ENCODE measurements at regions not wholly inside any gene's neighbourhood (a gene's known extent, or its start where the extent isn't known, plus 50 kb on each side); places are given as distances from the start of the nearest gene placed in this dataset.
A peak's percentile ranks its signal among the peaks of the same experiment; 100 is the strongest.
"Not testable (repeated sequence)": the region's sequence is repeated elsewhere in the genome, so short reads cannot be mapped to it uniquely, and the experiment has no call there.

DNA sequence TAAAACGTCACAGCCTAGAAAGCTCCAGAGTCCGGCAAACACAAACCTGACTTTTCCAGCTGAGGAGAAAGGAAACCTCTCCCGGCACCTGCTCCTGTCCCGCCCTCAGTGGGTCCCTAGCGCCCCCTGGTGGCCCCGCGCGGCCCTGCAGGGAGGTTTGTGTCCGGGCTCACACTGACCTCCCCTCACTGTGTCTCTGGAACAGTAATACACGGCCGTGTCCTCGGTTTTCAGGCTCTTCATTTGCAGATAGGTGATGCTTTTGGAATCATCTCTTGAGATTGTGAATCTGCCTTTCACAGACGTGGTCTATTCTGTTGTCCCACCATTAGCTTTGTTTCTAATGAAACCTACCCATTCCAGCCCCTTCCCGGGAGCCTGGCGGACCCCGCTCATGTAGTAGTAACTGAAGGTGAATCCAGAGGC is 731.2 kb downstream of the TMEM121 start:
- not testable (repeated sequence) for H3K27ac ChIP-seq (ENCODE audit: insufficient read depth, low read length, poor library complexity, severe bottlenecking); H3K4me3 ChIP-seq (ENCODE audit: insufficient read depth, low read depth, low read length, poor library complexity, severe bottlenecking); H3K36me3 ChIP-seq (ENCODE audit: control insufficient read depth, insufficient read depth, low read length); H3K27me3 ChIP-seq (replicated peaks; ENCODE audit: control insufficient read depth, insufficient read depth, low read length, poor library complexity, severe bottlenecking); H3K9me3 ChIP-seq (ENCODE audit: control insufficient read depth, low read length); H3K4me1 ChIP-seq (ENCODE audit: control insufficient read depth, insufficient read depth, low read length, poor library complexity, severe bottlenecking)
- DNase-seq: peak; percentile 36 to 67 (median 43)

DNA sequence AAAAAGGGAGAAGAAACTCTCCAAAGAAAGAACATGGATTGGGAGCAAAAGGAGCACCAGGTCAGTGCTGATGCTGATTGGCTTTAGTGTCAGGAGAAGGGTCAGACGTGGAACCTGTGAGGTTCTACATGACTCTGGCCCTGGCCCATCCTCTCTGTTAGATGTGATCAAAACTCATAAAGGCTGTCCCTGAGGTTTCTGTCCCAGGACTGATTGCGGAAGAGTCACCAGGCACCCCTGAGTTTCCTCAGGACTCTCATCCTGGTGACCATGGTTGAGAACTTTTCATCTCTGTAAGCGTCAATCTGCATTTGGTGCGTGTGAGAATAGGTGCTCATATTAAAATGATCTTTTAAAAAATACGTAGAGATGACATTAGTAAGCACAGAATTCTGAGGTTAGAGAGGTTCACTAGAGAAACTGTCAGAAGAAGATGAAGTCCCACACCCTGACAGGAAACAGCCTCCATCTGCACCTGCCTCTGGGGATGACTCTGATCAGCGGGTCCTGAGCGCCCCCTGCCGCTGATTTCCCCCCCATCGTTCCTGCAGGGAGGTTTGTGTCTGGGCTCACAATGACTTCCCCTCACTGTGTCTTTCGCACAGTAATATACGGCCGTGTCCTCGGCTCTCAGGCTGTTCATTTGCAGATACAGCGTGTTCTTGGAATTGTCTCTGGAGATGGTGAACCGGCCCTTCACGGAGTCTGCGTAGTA is 741.8 kb downstream of the TMEM121 start:
- Histone ChIP-seq H3K9me3 (ENCODE audit: control insufficient read depth, low read length) (no peaks in the 10 kb centered on the region), H3K4me1 (ENCODE audit: control insufficient read depth, insufficient read depth, low read length, poor library complexity, severe bottlenecking) (peaks cover 5% of the 10 kb centered on the region), H3K27me3 (replicated peaks; ENCODE audit: control insufficient read depth, insufficient read depth, low read length, poor library complexity, severe bottlenecking) (peaks cover 4% of the 10 kb centered on the region), H3K36me3 (ENCODE audit: control insufficient read depth, insufficient read depth, low read length) (no peaks in the 10 kb centered on the region), H3K27ac (ENCODE audit: insufficient read depth, low read length, poor library complexity, severe bottlenecking) (no peak overlapping the region), H3K4me3 (ENCODE audit: insufficient read depth, low read depth, low read length, poor library complexity, severe bottlenecking) (no peak overlapping the region)
- DNase-seq: peak; percentile 24 to 40 (median 39)

DNA sequence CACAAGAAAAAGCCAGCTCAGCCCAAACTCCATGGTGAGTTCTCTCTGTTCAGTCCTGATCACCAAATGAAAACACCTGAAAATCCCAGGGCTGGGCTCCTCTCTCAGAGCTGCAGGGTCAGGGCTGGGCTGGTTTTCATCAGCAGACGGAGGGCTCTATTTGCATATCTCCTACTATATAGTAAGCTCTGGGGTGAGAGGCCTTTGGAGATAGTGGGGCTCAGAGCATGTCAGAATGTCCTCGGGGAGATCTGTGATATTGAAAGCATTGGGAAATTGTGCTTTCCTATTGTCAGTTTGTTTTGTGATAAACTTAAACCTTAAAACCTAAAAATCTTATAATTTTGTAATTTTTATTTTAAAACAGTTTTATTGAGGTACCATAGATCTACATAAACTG is 742.6 kb downstream of the TMEM121 start:
- no peaks in the 10 kb centered on the region for H3K36me3 ChIP-seq (ENCODE audit: control insufficient read depth, insufficient read depth, low read length)
- no peaks in the 10 kb centered on the region for H3K9me3 ChIP-seq (ENCODE audit: control insufficient read depth, low read length)
- H3K4me3 ChIP-seq (ENCODE audit: insufficient read depth, low read depth, low read length, poor library complexity, severe bottlenecking): no peak overlapping the region
- H3K27me3 ChIP-seq (replicated peaks; ENCODE audit: control insufficient read depth, insufficient read depth, low read length, poor library complexity, severe bottlenecking): no peaks in the 10 kb centered on the region
- no peak overlapping the region for H3K27ac ChIP-seq (ENCODE audit: insufficient read depth, low read length, poor library complexity, severe bottlenecking)
- DNase-seq: no peak
- H3K4me1 ChIP-seq (ENCODE audit: control insufficient read depth, insufficient read depth, low read length, poor library complexity, severe bottlenecking): peaks cover 5% of the 10 kb centered on the region

DNA sequence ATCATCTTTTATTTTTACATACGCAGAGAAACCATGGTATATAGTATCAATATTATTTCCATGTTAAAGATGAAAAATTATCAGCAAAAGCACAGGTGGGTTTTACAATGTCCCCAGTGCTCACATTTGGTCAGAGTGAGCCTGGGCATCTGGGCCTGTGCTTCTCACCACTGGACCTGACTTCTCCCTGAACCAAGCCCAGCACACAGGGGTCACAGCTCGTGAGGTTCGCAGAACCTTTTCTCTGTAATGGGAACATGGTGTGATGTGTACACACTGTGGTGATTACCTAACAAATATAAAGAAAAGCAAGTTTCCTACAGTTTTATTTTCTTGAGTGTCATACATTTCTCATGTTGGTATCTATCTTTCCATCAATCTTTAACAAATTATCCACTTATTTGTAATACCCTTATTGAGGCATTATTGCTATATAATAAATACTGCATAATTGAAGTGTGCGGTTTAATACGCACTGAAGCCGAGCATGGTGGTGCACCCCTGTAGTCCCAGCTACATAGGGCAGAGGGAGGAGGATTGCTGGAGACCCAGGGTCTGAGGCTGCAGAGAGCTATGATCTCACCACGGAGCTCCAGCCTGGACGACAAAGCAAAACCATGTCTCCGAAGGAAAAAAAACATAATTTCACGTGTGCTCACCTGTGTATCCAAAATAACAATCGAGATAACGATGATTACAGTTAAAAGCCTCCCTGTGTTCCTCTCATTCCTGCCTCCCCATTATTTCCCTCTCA is 743.2 kb downstream of the TMEM121 start:
- H3K4me3 ChIP-seq (ENCODE audit: insufficient read depth, low read depth, low read length, poor library complexity, severe bottlenecking): no peak overlapping the region
- no peaks in the 10 kb centered on the region for H3K27me3 ChIP-seq (replicated peaks; ENCODE audit: control insufficient read depth, insufficient read depth, low read length, poor library complexity, severe bottlenecking)
- DNase-seq: no peak
- H3K36me3 ChIP-seq (ENCODE audit: control insufficient read depth, insufficient read depth, low read length): no peaks in the 10 kb centered on the region
- H3K27ac ChIP-seq (ENCODE audit: insufficient read depth, low read length, poor library complexity, severe bottlenecking): no peak overlapping the region
- H3K9me3 ChIP-seq (ENCODE audit: control insufficient read depth, low read length): no peaks in the 10 kb centered on the region
- peaks cover 5% of the 10 kb centered on the region for H3K4me1 ChIP-seq (ENCODE audit: control insufficient read depth, insufficient read depth, low read length, poor library complexity, severe bottlenecking)

DNA sequence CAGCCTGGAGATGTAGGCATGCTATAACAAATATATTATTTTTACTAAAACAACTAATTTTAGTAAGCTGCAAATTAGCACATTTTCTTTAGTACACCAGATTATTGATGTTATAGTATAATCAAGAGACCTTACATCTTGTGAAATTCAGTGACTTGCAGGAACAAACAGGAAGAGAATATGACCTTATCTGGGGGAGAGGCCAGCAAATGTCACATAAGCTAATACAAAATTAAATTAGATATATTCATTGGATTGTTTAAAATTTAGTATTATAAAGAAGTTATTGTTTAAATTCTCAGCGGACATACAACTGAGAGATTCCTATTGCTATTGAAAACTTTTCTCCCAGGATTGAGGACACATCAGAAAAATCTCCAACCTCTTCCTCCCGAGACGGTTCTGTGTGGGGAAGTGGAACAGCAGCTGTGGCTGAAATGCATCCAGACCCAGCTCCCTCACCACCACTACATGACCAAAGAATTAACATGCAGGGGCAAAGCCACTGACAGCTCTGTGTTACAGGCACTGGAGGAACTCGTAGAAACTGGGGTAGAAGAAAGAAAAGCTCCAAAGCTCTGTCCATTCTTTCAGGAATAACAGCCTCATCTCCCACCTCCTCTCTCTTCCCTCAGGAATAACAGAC is 744.2 kb downstream of the TMEM121 start:
- not testable (repeated sequence) for H3K4me1 ChIP-seq (ENCODE audit: control insufficient read depth, insufficient read depth, low read length, poor library complexity, severe bottlenecking); H3K27me3 ChIP-seq (replicated peaks; ENCODE audit: control insufficient read depth, insufficient read depth, low read length, poor library complexity, severe bottlenecking); H3K9me3 ChIP-seq (ENCODE audit: control insufficient read depth, low read length); DNase-seq; H3K4me3 ChIP-seq (ENCODE audit: insufficient read depth, low read depth, low read length, poor library complexity, severe bottlenecking); H3K36me3 ChIP-seq (ENCODE audit: control insufficient read depth, insufficient read depth, low read length); H3K27ac ChIP-seq (ENCODE audit: insufficient read depth, low read length, poor library complexity, severe bottlenecking)

DNA sequence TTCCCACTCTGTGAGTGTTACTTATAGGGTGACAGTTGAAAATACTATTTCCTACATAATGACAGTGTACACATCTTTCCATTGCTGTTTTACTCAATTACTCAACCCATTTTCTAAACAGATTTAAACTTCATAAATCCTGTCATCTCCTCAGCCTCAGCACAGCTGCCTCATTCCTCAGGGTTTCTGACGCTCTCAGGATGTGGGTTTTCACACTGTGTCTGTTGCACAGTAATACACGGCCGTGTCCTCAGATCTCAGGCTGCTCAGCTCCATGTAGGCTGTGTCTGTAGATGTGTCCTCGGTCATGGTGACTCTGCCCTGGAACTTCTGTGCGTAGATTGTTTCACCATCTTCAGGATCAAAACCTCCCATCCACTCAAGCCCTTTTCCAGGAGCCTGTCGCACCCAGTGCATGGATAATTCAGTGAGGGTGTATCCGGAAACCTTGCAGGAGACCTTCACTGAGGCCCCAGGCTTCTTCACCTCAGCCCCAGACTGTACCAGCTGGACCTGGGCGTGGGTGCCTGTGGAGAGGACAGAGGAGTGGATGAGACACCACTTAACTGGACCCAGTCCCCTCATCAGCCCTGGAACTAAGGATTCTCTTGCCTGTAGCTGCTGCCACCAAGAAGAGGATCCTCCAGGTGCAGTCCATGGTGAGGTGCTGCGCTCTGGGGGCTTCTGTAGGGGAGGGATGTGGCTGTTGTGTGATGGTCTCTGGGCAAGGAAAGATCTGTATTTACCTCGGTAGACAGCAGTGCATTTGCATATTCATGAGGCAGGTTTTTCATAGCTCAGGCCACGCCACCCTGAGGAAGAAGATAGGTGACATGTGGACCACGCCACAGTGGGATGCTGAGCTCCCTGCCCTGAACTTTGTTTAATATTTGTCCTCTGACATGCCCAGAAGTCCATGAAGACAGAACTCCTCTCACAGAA is 750.2 kb downstream of the TMEM121 start:
- Histone ChIP-seq H3K9me3 (ENCODE audit: control insufficient read depth, low read length) (no peaks in the 10 kb centered on the region), H3K36me3 (ENCODE audit: control insufficient read depth, insufficient read depth, low read length) (no peaks in the 10 kb centered on the region), H3K27me3 (replicated peaks; ENCODE audit: control insufficient read depth, insufficient read depth, low read length, poor library complexity, severe bottlenecking) (peaks cover 4% of the 10 kb centered on the region), H3K4me1 (ENCODE audit: control insufficient read depth, insufficient read depth, low read length, poor library complexity, severe bottlenecking) (no peaks in the 10 kb centered on the region), H3K4me3 (ENCODE audit: insufficient read depth, low read depth, low read length, poor library complexity, severe bottlenecking) (no peak overlapping the region), H3K27ac (ENCODE audit: insufficient read depth, low read length, poor library complexity, severe bottlenecking) (no peak overlapping the region)
- DNase-seq: no peak

DNA sequence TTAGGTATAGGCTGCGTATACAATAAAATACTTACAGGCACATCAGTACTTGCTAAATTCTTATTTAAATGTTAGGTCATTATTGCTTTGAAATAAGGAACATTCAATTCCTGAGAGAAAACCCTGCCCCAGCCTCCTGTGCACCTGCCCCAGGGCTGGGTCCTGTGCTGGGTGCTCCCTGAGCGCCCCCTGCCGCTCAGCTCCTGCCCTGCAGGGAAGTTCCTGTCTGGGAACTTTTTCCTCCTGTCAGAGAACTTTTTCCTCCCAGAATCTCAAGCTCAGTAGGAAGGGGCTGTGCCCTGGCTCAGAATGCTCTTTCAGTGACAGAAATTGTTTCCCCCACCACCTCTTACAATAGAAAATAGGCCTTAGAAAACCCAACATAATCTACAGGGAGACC is 751.1 kb downstream of the TMEM121 start:
- H3K4me1 ChIP-seq (ENCODE audit: control insufficient read depth, insufficient read depth, low read length, poor library complexity, severe bottlenecking): no peaks in the 10 kb centered on the region

DNA sequence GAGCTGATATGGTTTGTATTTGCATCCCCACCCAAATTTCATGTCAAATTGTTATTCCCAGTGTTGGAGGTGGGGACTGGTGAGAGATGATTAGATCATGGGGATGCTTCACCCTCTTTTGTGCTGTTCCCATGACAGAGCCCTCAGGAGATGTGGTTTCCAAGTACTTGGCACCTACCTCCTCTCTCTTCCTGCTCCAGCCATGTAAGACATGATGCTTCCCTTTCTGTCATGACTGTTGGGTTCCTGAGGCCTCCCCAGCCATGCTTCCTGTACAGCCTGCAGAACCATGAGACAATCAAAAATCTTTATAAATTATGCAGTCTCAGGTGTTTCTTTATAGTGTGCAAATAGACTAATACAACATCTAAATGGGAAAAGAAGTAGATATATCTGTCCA is 754.5 kb downstream of the TMEM121 start:
- H3K36me3 ChIP-seq (ENCODE audit: control insufficient read depth, insufficient read depth, low read length): no peaks in the 10 kb centered on the region
- H3K27me3 ChIP-seq (replicated peaks; ENCODE audit: control insufficient read depth, insufficient read depth, low read length, poor library complexity, severe bottlenecking): peaks cover 4% of the 10 kb centered on the region
- H3K4me1 ChIP-seq (ENCODE audit: control insufficient read depth, insufficient read depth, low read length, poor library complexity, severe bottlenecking): no peaks in the 10 kb centered on the region
- no peak overlapping the region for H3K27ac ChIP-seq (ENCODE audit: insufficient read depth, low read length, poor library complexity, severe bottlenecking)
- no peak for DNase-seq
- no peaks in the 10 kb centered on the region for H3K9me3 ChIP-seq (ENCODE audit: control insufficient read depth, low read length)
- no peak overlapping the region for H3K4me3 ChIP-seq (ENCODE audit: insufficient read depth, low read depth, low read length, poor library complexity, severe bottlenecking)

More for the DNA sequence above, 751.1 kb downstream of the TMEM121 start:
- no peaks in the 10 kb centered on the region for H3K36me3 ChIP-seq (ENCODE audit: control insufficient read depth, insufficient read depth, low read length)
- H3K27me3 ChIP-seq (replicated peaks; ENCODE audit: control insufficient read depth, insufficient read depth, low read length, poor library complexity, severe bottlenecking): peaks cover 4% of the 10 kb centered on the region
- H3K27ac ChIP-seq (ENCODE audit: insufficient read depth, low read length, poor library complexity, severe bottlenecking): no peak overlapping the region
- DNase-seq: no peak
- no peak overlapping the region for H3K4me3 ChIP-seq (ENCODE audit: insufficient read depth, low read depth, low read length, poor library complexity, severe bottlenecking)
- H3K9me3 ChIP-seq (ENCODE audit: control insufficient read depth, low read length): no peaks in the 10 kb centered on the region

DNA sequence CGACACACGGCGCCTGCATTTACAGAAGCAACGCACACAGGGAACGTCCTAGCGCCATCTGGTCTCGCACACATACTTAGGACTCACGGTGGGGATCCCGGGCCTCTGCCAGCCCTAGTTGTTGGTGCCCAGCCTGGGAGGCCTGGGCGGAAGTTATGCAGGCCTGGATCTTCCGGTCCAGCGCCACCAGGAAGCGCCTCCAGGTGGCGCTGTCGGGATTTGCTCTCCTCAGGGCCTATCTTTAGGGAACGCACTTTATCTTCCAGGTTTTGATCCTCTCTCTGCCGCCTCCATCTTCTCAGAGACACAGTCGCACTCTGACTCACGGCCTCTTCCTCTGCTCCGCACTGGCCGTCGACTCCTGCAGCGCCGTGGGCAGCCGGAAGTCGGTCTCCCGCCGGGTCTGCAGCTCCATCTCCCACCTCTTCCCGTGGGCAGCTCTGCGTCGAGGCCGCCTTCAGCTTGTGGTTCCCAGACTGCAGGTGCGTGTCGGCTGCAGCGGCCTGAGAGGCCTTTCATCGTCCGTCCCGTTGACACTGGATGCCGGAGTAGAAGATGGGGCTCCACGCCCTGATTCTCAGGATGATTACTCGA is 760.4 kb downstream of the TMEM121 start:
- no peaks in the 10 kb centered on the region for H3K9me3 ChIP-seq (ENCODE audit: control insufficient read depth, low read length)

More for the DNA sequence above, 760.4 kb downstream of the TMEM121 start:
- Histone ChIP-seq H3K27me3 (replicated peaks; ENCODE audit: control insufficient read depth, insufficient read depth, low read length, poor library complexity, severe bottlenecking) (no peaks in the 10 kb centered on the region), H3K4me3 (ENCODE audit: insufficient read depth, low read depth, low read length, poor library complexity, severe bottlenecking) (no peak overlapping the region), H3K27ac (ENCODE audit: insufficient read depth, low read length, poor library complexity, severe bottlenecking) (no peak overlapping the region), H3K36me3 (ENCODE audit: control insufficient read depth, insufficient read depth, low read length) (no peaks in the 10 kb centered on the region), H3K4me1 (ENCODE audit: control insufficient read depth, insufficient read depth, low read length, poor library complexity, severe bottlenecking) (no peaks in the 10 kb centered on the region)
- no peak for DNase-seq

All from effector memory CD4-positive, alpha-beta T cell (primary cell).